Ovary (tissue), 3 donors: ENCODE measurements at regions not wholly inside any gene's neighbourhood (a gene's known extent, or its start where the extent isn't known, plus 50 kb on each side); places are given as distances from the start of the nearest gene placed in this dataset.

Source experiments
- CTCF ChIP-seq, 3 donors: fragments of 450-650 bp in 2 of 3; fragments of 200-600 bp in 1 of 3; IDR thresholded peaks; one replicate each; pipeline versions ENCODE4 v1.5.1 to v1.8.0; 2016 to 2022; ENCODE audit warnings: antibody characterized with exemption in 3 of 3, mild to moderate bottlenecking in 1 of 3
- EP300 ChIP-seq: sonication (generic); formaldehyde crosslinking; IDR thresholded peaks from one replicate; pipeline ENCODE4 v1.6.1; 2017; ENCODE audit warnings: antibody characterized with exemption
- POLR2A ChIP-seq: fragments of 450-650 bp; IDR thresholded peaks from one replicate; pipeline ENCODE4 v1.6.1; 2017; ENCODE audit warnings: antibody characterized with exemption, mild to moderate bottlenecking, moderate library complexity
- donor health status: DM: no; HTN: no; CAD: no.

DNA sequence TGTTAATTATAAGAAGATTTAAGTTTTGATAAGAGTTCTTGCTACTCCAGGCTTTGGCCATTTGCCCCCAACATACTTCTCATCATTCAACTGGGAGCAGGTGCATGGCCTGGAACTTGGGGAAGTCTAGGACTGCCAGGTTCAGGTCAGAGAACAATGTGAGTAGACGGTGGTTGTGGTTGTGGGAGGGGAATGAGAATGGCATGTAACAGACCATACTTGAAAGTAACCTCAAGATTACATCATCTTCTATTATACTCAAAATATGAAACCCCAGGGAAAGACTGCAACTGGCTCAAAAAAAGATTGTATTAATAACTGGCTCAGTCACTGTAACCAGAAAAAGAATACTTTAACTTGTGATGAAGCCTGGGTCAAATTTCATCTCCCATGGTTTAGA, 364.9 kb upstream of the DPPA4 start:
- TF ChIP-seq CTCF (IDR thresholded peaks at IDR 0.05) (no peak), POLR2A (no peak), EP300 (no peak)
